ENCODE measurements at regions not wholly inside any gene's neighbourhood (a gene's known extent, or its start where the extent isn't known, plus 50 kb on each side); places are given as distances from the start of the nearest gene placed in this dataset.

DNA sequence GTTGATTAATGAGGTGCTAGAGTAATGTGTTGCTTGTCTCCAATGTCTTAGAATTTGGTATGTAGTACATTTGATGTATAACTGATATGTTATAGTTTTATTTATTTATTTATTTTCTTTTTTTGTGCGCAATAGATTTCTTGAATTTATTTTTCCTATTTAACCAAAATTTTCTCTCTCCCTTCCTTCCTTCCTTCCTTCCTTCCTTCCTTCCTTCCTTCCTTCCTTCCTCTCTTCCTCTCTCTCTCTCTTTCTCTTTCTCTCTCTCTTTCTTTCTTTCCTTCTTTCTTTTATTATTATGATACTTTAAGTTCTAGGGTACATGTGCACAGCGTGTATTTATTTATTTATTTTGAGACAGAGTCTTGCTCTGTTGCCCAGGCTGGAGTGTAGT is 256.2 kb upstream of the TBL1XR1 start:
- TF ChIP-seq, protein P1, sequence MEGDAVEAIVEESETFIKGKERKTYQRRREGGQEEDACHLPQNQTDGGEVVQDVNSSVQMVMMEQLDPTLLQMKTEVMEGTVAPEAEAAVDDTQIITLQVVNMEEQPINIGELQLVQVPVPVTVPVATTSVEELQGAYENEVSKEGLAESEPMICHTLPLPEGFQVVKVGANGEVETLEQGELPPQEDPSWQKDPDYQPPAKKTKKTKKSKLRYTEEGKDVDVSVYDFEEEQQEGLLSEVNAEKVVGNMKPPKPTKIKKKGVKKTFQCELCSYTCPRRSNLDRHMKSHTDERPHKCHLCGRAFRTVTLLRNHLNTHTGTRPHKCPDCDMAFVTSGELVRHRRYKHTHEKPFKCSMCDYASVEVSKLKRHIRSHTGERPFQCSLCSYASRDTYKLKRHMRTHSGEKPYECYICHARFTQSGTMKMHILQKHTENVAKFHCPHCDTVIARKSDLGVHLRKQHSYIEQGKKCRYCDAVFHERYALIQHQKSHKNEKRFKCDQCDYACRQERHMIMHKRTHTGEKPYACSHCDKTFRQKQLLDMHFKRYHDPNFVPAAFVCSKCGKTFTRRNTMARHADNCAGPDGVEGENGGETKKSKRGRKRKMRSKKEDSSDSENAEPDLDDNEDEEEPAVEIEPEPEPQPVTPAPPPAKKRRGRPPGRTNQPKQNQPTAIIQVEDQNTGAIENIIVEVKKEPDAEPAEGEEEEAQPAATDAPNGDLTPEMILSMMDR (conservative IDR thresholded peaks at IDR 0.05 in 1 of 2, IDR thresholded peaks at IDR 0.05 in 1 of 2; ENCODE audit: extremely low read depth in 1 of 2, insufficient read depth in 1 of 2, low read depth in 1 of 2, low read length in 2 of 2) = no peak
- TF ChIP-seq EZH2 (IDR thresholded peaks at IDR 0.05; ENCODE audit: borderline replicate concordance, low read length) = no peak

All from mammary epithelial cell (primary cell).